ENCODE measurements at regions not wholly inside any gene's neighbourhood (a gene's known extent, or its start where the extent isn't known, plus 50 kb on each side); places are given as distances from the start of the nearest gene placed in this dataset.

DNA sequence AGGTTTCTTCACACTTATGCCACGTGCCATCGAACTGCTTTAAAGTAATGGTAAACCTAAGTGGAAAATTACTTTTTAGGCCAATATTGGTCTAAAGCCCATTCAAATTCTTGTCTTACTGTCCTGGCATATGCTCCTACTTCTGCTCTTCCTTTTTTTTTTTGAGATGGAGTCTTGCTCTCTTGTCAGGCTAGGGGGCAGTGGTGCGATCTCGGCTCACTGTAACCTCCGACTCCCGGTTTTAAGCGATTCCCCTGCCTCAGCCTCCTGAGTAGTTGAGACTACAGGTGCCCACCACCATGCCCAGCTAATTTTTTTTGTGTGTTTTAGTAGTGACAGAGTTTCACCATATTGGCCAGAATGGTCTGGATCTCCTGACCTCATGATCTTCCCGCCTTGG is 129.0 kb upstream of the TECRL start:
- H3K27ac Mint-ChIP-seq: no peak overlapping the region
- TF ChIP-seq, protein P1, sequence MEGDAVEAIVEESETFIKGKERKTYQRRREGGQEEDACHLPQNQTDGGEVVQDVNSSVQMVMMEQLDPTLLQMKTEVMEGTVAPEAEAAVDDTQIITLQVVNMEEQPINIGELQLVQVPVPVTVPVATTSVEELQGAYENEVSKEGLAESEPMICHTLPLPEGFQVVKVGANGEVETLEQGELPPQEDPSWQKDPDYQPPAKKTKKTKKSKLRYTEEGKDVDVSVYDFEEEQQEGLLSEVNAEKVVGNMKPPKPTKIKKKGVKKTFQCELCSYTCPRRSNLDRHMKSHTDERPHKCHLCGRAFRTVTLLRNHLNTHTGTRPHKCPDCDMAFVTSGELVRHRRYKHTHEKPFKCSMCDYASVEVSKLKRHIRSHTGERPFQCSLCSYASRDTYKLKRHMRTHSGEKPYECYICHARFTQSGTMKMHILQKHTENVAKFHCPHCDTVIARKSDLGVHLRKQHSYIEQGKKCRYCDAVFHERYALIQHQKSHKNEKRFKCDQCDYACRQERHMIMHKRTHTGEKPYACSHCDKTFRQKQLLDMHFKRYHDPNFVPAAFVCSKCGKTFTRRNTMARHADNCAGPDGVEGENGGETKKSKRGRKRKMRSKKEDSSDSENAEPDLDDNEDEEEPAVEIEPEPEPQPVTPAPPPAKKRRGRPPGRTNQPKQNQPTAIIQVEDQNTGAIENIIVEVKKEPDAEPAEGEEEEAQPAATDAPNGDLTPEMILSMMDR (IDR thresholded peaks at IDR 0.05): no peak
- Histone ChIP-seq H3K9me3 (ENCODE audit: control insufficient read depth, insufficient read depth, low read length) (no peaks in the 10 kb centered on the region), H3K36me3 (ENCODE audit: control insufficient read depth, insufficient read depth, low read length) (no peaks in the 10 kb centered on the region), H3K27me3 (ENCODE audit: control insufficient read depth, insufficient read depth, low read length) (no peaks in the 10 kb centered on the region), H3K4me1 (ENCODE audit: control insufficient read depth, insufficient read depth, low read length) (no peaks in the 10 kb centered on the region), H3K4me3 (ENCODE audit: low read length) (no peak overlapping the region), H3K27ac (ENCODE audit: low read length) (no peak overlapping the region)
- H3K27me3 Mint-ChIP-seq (ENCODE audit: low read depth in 2 of 2): no peaks in the 10 kb centered on the region
- H3K4me3 Mint-ChIP-seq: no peak overlapping the region
- H3K9me3 Mint-ChIP-seq: peaks cover 2 to 13% of the 10 kb centered on the region in 2 donors
- DNase-seq (no peak), ATAC-seq (no peak)
- intact Hi-C loops (cut with micrococcal nuclease): no loop called here
- WGBS (ENCODE audit: insufficient coverage): 66% methylated on average over 8 of the region's 8 CpGs
- no peaks in the 10 kb centered on the region for H3K36me3 Mint-ChIP-seq
- no peaks in the 10 kb centered on the region for H3K4me1 Mint-ChIP-seq

DNA sequence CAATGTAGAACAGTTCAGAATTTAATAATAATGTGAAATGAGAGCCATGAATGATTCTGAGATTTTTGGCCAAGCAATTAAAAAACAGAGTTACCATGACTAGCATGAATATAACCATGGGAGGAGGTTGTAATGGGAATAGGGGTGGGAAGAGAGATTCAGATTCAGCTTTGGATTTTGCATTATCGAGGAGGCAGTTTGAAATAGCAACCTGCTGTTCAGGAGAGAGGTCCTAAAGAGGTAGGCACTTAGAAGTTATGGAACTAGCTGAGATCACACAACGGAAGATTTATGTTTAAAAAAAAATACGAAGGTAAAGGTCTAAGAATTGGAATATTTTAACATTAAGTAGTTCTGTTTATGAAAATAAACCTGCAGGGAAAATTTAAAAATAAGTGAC is 124.4 kb upstream of the TECRL start:
- Mint-ChIP-seq H3K27me3 (ENCODE audit: low read depth in 2 of 2) (no peaks in the 10 kb centered on the region), H3K4me3 (no peak overlapping the region), H3K9me3 (peaks cover 4 to 14% of the 10 kb centered on the region in 2 donors), H3K27ac (no peak overlapping the region), H3K36me3 (no peaks in the 10 kb centered on the region), H3K4me1 (no peaks in the 10 kb centered on the region)
- Histone ChIP-seq H3K9me3 (ENCODE audit: control insufficient read depth, insufficient read depth, low read length) (no peaks in the 10 kb centered on the region), H3K36me3 (ENCODE audit: control insufficient read depth, insufficient read depth, low read length) (no peaks in the 10 kb centered on the region), H3K4me3 (ENCODE audit: low read length) (no peak overlapping the region), H3K4me1 (ENCODE audit: control insufficient read depth, insufficient read depth, low read length) (no peaks in the 10 kb centered on the region), H3K27me3 (ENCODE audit: control insufficient read depth, insufficient read depth, low read length) (no peaks in the 10 kb centered on the region), H3K27ac (ENCODE audit: low read length) (no peak overlapping the region)
- WGBS (ENCODE audit: insufficient coverage): 83% methylated on average over 3 of the region's 3 CpGs
- DNase-seq (no peak), ATAC-seq (no peak)
- intact Hi-C loops (cut with micrococcal nuclease): no loop called here
- TF ChIP-seq, protein P1 (IDR thresholded peaks at IDR 0.05): no peak

DNA sequence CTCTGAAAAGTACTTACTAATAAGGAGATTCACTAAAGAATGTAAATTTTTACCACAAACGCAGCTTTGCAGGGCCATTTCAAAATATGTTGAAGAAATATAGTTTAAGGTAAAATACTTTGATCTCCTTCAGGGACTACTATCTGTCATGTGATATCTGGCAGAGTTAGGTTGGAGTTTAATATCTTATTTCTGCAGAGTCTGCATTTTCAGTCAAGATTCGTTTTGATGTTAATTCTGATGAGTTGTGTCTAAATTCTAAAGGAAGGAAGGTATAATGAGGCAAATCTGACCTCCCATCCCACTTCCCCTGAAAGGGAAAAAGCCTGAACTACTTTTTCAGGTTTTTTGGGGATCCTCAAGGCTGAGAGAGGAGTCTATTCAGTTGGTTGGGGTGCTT is 123.9 kb upstream of the TECRL start:
- H3K4me3 Mint-ChIP-seq: no peak overlapping the region
- H3K36me3 ChIP-seq (ENCODE audit: control insufficient read depth, insufficient read depth, low read length): no peaks in the 10 kb centered on the region
- TF ChIP-seq, protein P1 (IDR thresholded peaks at IDR 0.05): no peak
- DNase-seq (no peak), ATAC-seq (no peak)
- intact Hi-C loops (cut with micrococcal nuclease): no loop called here
- peaks cover 4 to 10% of the 10 kb centered on the region in 2 donors for H3K9me3 Mint-ChIP-seq
- no peaks in the 10 kb centered on the region for H3K27me3 Mint-ChIP-seq (ENCODE audit: low read depth in 2 of 2)
- no peaks in the 10 kb centered on the region for H3K4me1 Mint-ChIP-seq
- H3K9me3 ChIP-seq (ENCODE audit: control insufficient read depth, insufficient read depth, low read length): no peaks in the 10 kb centered on the region
- H3K4me3 ChIP-seq (ENCODE audit: low read length): no peak overlapping the region
- no peaks in the 10 kb centered on the region for H3K4me1 ChIP-seq (ENCODE audit: control insufficient read depth, insufficient read depth, low read length)
- no peak overlapping the region for H3K27ac Mint-ChIP-seq
- WGBS (ENCODE audit: insufficient coverage): 80% methylated on average over 1 of the region's 2 CpGs
- H3K36me3 Mint-ChIP-seq: no peaks in the 10 kb centered on the region
- H3K27ac ChIP-seq (ENCODE audit: low read length): no peak overlapping the region
- H3K27me3 ChIP-seq (ENCODE audit: control insufficient read depth, insufficient read depth, low read length): no peaks in the 10 kb centered on the region

DNA sequence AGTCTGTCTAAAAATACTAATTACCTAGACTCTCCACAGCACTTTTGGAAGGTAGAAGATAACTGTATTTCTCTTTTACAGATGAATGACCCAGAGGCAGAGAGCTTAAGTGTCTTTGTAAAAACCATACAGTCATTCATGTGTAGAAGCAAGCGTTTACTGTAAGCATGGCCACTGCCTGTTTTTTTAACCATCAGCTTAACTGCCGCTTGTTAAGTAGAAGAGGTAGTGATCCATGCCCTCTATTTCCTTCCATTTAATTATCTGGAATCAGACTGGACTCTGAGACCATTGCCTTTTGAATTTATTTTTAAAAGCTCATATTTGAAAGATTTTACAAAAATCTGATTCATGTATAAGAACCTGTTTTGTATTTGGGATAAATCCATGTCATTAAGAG is 111.2 kb upstream of the TECRL start:
- Mint-ChIP-seq H3K9me3 (peaks cover 12 to 15% of the 10 kb centered on the region in 2 donors), H3K36me3 (no peaks in the 10 kb centered on the region), H3K4me3 (no peak overlapping the region), H3K27ac (no peak overlapping the region), H3K4me1 (no peaks in the 10 kb centered on the region), H3K27me3 (ENCODE audit: low read depth in 2 of 2) (no peaks in the 10 kb centered on the region)
- intact Hi-C loops (cut with micrococcal nuclease): no loop called here
- TF ChIP-seq, protein P1 (IDR thresholded peaks at IDR 0.05): no peak
- Histone ChIP-seq H3K4me3 (ENCODE audit: low read length) (no peak overlapping the region), H3K27me3 (ENCODE audit: control insufficient read depth, insufficient read depth, low read length) (no peaks in the 10 kb centered on the region), H3K4me1 (ENCODE audit: control insufficient read depth, insufficient read depth, low read length) (no peaks in the 10 kb centered on the region), H3K27ac (ENCODE audit: low read length) (no peak overlapping the region), H3K9me3 (ENCODE audit: control insufficient read depth, insufficient read depth, low read length) (no peaks in the 10 kb centered on the region), H3K36me3 (ENCODE audit: control insufficient read depth, insufficient read depth, low read length) (no peaks in the 10 kb centered on the region)
- no peak for ATAC-seq
- DNase-seq: no peak
- WGBS (ENCODE audit: insufficient coverage): 67% methylated on average over 1 of the region's 2 CpGs
